ENCODE measurements at regions not wholly inside any gene's neighbourhood (a gene's known extent, or its start where the extent isn't known, plus 50 kb on each side); places are given as distances from the start of the nearest gene placed in this dataset.

- POLR2A ChIA-PET, result no interaction called here
- no peak for TF ChIP-seq CTCF (IDR thresholded peaks at IDR 0.05; ENCODE audit: insufficient read depth, low read depth, low read length)
- Histone ChIP-seq H3K27me3 (ENCODE audit: control insufficient read depth, insufficient read depth, low read length) (no peaks in the 10 kb centered on the region), H3K36me3 (ENCODE audit: control insufficient read depth, insufficient read depth, low read length) (no peaks in the 10 kb centered on the region), H3K4me3 (ENCODE audit: low read depth, low read length) (no peak overlapping the region)
- CTCF ChIA-PET, result no interaction called here
- no peak for DNase-seq (ENCODE audit: low read depth)
These were observed 859.3 kb downstream of the BRD1 start for GRCh38 chr22:48968201-48968959.

GRCh38 chr22:48963405-48963804, 864.3 kb downstream of the BRD1 start:
- POLR2A ChIA-PET, result no interaction called here
- CTCF ChIA-PET, result no interaction called here

GRCh38 chr22:48961705-48962104, 866.0 kb downstream of the BRD1 start:
- POLR2A ChIA-PET, result no interaction called here
- DNase-seq (ENCODE audit: low read depth), result no peak
- no peaks in the 10 kb centered on the region for H3K27me3 ChIP-seq (ENCODE audit: control insufficient read depth, insufficient read depth, low read length)
- H3K36me3 ChIP-seq (ENCODE audit: control insufficient read depth, insufficient read depth, low read length), result no peaks in the 10 kb centered on the region
- H3K4me3 ChIP-seq (ENCODE audit: low read depth, low read length), result no peak overlapping the region
- CTCF ChIA-PET, result no interaction called here
- no peak for TF ChIP-seq CTCF (IDR thresholded peaks at IDR 0.05; ENCODE audit: insufficient read depth, low read depth, low read length)

More at GRCh38 chr22:48963405-48963804, 864.3 kb downstream of the BRD1 start:
- Histone ChIP-seq H3K36me3 (ENCODE audit: control insufficient read depth, insufficient read depth, low read length) (no peaks in the 10 kb centered on the region), H3K27me3 (ENCODE audit: control insufficient read depth, insufficient read depth, low read length) (no peaks in the 10 kb centered on the region), H3K4me3 (ENCODE audit: low read depth, low read length) (no peak overlapping the region)
- no peak for DNase-seq (ENCODE audit: low read depth)
- TF ChIP-seq CTCF (IDR thresholded peaks at IDR 0.05; ENCODE audit: insufficient read depth, low read depth, low read length), result no peak

GRCh38 chr22:48960980-48961660, 866.6 kb downstream of the BRD1 start:
- no peaks in the 10 kb centered on the region for H3K36me3 ChIP-seq (ENCODE audit: control insufficient read depth, insufficient read depth, low read length)
- POLR2A ChIA-PET, result no interaction called here
- no peak for TF ChIP-seq CTCF (IDR thresholded peaks at IDR 0.05; ENCODE audit: insufficient read depth, low read depth, low read length)
- DNase-seq (ENCODE audit: low read depth), result no peak
- CTCF ChIA-PET, result no interaction called here
- no peaks in the 10 kb centered on the region for H3K27me3 ChIP-seq (ENCODE audit: control insufficient read depth, insufficient read depth, low read length)
- no peak overlapping the region for H3K4me3 ChIP-seq (ENCODE audit: low read depth, low read length)

GRCh38 chr22:48960576-48960975, 867.1 kb downstream of the BRD1 start:
- ChIA-PET POLR2A (no interaction called here), CTCF (no interaction called here)
- H3K36me3 ChIP-seq (ENCODE audit: control insufficient read depth, insufficient read depth, low read length), result no peaks in the 10 kb centered on the region
- DNase-seq (ENCODE audit: low read depth), result no peak
- H3K4me3 ChIP-seq (ENCODE audit: low read depth, low read length), result no peak overlapping the region
- H3K27me3 ChIP-seq (ENCODE audit: control insufficient read depth, insufficient read depth, low read length), result no peaks in the 10 kb centered on the region
- TF ChIP-seq CTCF (IDR thresholded peaks at IDR 0.05; ENCODE audit: insufficient read depth, low read depth, low read length), result no peak

Data from BJ (cell line).